Gastroesophageal sphincter (tissue), 4 donors: ENCODE measurements at regions not wholly inside any gene's neighbourhood (a gene's known extent, or its start where the extent isn't known, plus 50 kb on each side); places are given as distances from the start of the nearest gene placed in this dataset.

Experiments
- ATAC-seq: fragments of 150-250 bp; one replicate; pipeline ENCODE4 v1.9.1; 2016; ENCODE audit warnings: mild to moderate bottlenecking, moderate library complexity
- H3K27ac ChIP-seq, 4 donors: fragments of 200-600 bp; sonication (generic) in 3 of 4; 1 replicate in 3 of 4; 2 replicates in 1 of 4; pipeline ENCODE4 v1.5.1; 2016 to 2019
- H3K27me3 ChIP-seq: fragments of 200-600 bp; sonication (generic); one replicate; pipeline ENCODE4 v1.5.1; 2019
- H3K36me3 ChIP-seq, 2 donors: fragments of 200-600 bp; sonication (generic); one replicate each; pipeline ENCODE4 v1.5.1; 2019; ENCODE audit warnings: control low read depth in 1 of 2
- H3K4me1 ChIP-seq, 3 donors: fragments of 200-600 bp; sonication (generic); 1 replicate in 2 of 3; 2 replicates in 1 of 3; pipeline ENCODE4 v1.5.1; 2016 to 2019; ENCODE audit warnings: control low read depth in 2 of 3
- H3K4me3 ChIP-seq, 2 donors: fragments of 200-600 bp; sonication (generic); one replicate each; pipeline ENCODE4 v1.5.1; 2019; ENCODE audit warnings: mild to moderate bottlenecking in 1 of 2, moderate library complexity in 1 of 2
- H3K9me3 ChIP-seq, 3 donors: fragments of 200-600 bp; sonication (generic); one replicate each; pipeline ENCODE4 v1.5.1; 2017 to 2019; ENCODE audit warnings: control low read depth in 2 of 3
- EP300 ChIP-seq: sonication (generic); formaldehyde crosslinking; IDR thresholded peaks from one replicate; pipeline ENCODE4 v1.6.1; 2017; ENCODE audit warnings: antibody characterized with exemption, mild to moderate bottlenecking
- POLR2A ChIP-seq, 2 donors: fragments of 450-650 bp; IDR thresholded peaks; one replicate each; pipeline ENCODE4 v1.6.1; 2017; ENCODE audit warnings: antibody characterized with exemption in 2 of 2, mild to moderate bottlenecking in 2 of 2, moderate library complexity in 1 of 2
- POLR2AphosphoS5 ChIP-seq: sonication (generic); formaldehyde crosslinking; IDR thresholded peaks from one replicate; pipeline ENCODE4 v1.6.1; 2017; ENCODE audit warnings: antibody characterized with exemption
- WGBS, 2 donors: methylation state at CpG; one replicate each; pipeline ENCODE4 v1.1.5; 2018; ENCODE audit warnings: low coverage in 1 of 2; 5-methylcytosine and 5-hydroxymethylcytosine counted together
- TF ChIP-seq, protein P1 (sequence below), 4 experiments: fragments of 200-600 bp in 2 of 4; fragments of 450-650 bp in 2 of 4; sonication (generic) in 1 of 4; IDR thresholded peaks; one replicate each; pipeline ENCODE4 v1.5.1; 2017 to 2019; ENCODE audit warnings: antibody characterized with exemption in 4 of 4, mild to moderate bottlenecking in 2 of 4, moderate library complexity in 2 of 4

DNA sequence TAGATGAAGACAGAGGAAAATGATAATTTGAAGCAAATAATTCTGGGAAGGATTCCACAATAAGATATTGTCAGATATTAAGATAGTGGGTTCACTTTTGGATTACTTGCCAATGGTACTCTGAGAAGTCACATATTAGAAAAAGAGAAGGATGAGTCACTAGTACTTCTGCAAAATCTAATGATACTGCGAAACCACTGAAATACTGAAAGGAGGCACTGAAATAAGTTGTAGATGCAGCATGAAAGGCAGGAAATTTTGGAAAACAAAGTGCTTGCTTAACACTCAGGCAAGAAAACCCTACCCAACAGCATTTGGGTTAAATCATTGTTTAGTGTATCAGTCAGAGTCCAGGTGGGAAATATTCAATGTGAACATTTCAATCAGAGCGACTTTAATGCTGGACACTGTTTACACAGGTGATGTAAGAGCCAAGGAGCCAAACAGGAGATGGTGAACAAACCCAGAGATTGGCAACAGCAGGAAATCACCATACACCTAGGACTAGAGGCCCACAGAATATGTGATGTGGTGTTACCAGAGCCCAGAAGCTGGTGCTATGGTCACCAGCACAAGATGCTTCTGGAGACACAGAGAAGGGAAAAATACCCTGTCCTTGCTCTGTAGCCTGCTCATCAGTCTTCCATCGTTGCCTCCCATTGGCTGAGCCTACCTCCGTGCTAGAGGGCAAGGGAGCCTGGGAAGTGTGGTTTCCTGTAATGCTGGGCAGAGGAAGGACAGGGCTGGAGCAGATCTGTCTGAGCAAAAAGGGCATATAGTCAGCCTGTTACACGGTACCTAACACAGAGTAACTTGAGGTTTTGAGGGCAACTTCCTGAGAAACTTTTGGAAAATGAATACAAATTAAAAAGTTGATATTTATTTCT lies 204.7 kb upstream of the ITGA4 start:
- TF ChIP-seq EP300: no peak
- ATAC-seq: no peak

DNA sequence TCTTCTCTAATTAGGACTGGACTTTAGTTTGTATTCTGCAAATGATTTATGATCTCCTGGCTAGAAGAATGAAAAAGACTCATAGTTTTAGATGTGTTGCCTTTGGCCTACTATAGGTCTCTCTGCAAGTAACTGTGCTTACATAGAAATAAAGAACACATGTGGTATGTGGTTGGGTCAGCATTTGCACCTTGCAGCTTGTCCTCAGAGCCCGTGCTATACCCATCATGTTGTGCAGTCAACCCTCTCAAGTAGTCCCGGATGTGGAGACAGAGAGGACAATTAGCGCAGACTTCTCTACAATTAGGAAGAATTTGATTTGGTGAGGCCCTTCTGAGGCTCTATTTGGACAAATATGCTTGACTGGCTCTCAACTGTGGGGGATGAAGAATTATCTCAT lies 203.7 kb upstream of the ITGA4 start:
- H3K27ac ChIP-seq: no peak overlapping the region
- no peaks in the 10 kb centered on the region for H3K4me1 ChIP-seq
- no peaks in the 10 kb centered on the region for H3K27me3 ChIP-seq
- H3K9me3 ChIP-seq: no peaks in the 10 kb centered on the region
- TF ChIP-seq POLR2AphosphoS5: no peak
- TF ChIP-seq POLR2A (IDR thresholded peaks at IDR 0.05): no peak
- TF ChIP-seq, protein P1, sequence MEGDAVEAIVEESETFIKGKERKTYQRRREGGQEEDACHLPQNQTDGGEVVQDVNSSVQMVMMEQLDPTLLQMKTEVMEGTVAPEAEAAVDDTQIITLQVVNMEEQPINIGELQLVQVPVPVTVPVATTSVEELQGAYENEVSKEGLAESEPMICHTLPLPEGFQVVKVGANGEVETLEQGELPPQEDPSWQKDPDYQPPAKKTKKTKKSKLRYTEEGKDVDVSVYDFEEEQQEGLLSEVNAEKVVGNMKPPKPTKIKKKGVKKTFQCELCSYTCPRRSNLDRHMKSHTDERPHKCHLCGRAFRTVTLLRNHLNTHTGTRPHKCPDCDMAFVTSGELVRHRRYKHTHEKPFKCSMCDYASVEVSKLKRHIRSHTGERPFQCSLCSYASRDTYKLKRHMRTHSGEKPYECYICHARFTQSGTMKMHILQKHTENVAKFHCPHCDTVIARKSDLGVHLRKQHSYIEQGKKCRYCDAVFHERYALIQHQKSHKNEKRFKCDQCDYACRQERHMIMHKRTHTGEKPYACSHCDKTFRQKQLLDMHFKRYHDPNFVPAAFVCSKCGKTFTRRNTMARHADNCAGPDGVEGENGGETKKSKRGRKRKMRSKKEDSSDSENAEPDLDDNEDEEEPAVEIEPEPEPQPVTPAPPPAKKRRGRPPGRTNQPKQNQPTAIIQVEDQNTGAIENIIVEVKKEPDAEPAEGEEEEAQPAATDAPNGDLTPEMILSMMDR (IDR thresholded peaks at IDR 0.05): no peak
- no peak for TF ChIP-seq EP300
- H3K4me3 ChIP-seq: no peak overlapping the region
- no peak for ATAC-seq
- 91% methylated on average over 2 of the region's 3 CpGs; no CpG with 5 or more reads in 1 of the 2 donors for WGBS, 2 donors
- H3K36me3 ChIP-seq: no peaks in the 10 kb centered on the region

More for the DNA sequence above, 204.7 kb upstream of the ITGA4 start:
- Histone ChIP-seq H3K27me3 (no peaks in the 10 kb centered on the region), H3K27ac (no peak overlapping the region), H3K36me3 (no peaks in the 10 kb centered on the region), H3K4me3 (no peak overlapping the region), H3K9me3 (no peaks in the 10 kb centered on the region), H3K4me1 (no peaks in the 10 kb centered on the region)
- 58 to 81% methylated on average over 3 to 5 of the region's 5 CpGs for WGBS, 2 donors

DNA sequence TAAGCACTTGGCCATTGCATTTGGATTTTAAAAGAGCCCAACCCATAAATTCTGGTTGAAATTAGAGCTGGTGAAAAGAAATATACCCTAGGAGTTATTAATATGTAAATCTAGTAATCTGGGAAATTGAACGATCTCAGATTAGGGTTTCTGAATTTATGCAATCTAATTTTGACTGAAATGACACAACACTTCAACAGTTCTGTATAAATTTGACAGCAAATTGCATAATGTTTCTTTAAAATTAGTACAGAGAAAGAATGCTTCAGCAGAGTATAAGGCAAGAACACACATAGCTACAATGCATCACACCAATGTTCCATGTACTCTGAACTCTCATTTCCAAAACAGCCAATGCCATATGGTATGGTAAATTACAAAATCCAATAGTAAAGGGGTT lies 201.5 kb upstream of the ITGA4 start:
- no peak for TF ChIP-seq POLR2AphosphoS5
- no peak for TF ChIP-seq EP300
- TF ChIP-seq POLR2A (IDR thresholded peaks at IDR 0.05): no peak
- TF ChIP-seq, protein P1 (IDR thresholded peaks at IDR 0.05): no peak
- 42 to 71% methylated on average over 1 of the region's 1 CpG for WGBS, 2 donors
- Histone ChIP-seq H3K36me3 (no peaks in the 10 kb centered on the region), H3K4me3 (no peak overlapping the region), H3K9me3 (no peaks in the 10 kb centered on the region), H3K27me3 (no peaks in the 10 kb centered on the region), H3K27ac (no peak overlapping the region), H3K4me1 (no peaks in the 10 kb centered on the region)
- ATAC-seq: no peak

DNA sequence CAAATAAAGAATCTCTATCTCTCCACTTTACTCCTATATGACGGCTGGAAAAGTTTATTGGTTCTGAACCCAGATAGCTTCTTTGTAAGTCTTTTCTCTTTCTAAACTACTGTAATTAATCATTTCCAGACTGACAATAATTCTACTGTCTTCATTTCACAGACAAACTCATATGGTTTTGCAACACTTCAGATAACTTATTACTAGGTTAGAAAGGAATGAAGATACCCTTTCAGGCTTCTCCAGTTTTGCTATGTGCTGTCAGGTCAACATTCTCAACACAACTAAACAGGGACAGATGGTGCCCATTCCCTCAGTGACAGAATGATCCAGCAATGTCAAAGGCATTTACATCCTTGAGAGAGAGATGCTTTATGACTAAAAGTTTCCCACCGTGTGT lies 198.5 kb upstream of the ITGA4 start:
- TF ChIP-seq, protein P1 (IDR thresholded peaks at IDR 0.05): no peak
- TF ChIP-seq EP300 (no peak), POLR2A (IDR thresholded peaks at IDR 0.05) (no peak), POLR2AphosphoS5 (no peak)
- H3K27me3 ChIP-seq: no peaks in the 10 kb centered on the region
- no peak overlapping the region for H3K27ac ChIP-seq
- no peaks in the 10 kb centered on the region for H3K9me3 ChIP-seq
- 46 to 51% methylated on average over 2 of the region's 2 CpGs for WGBS, 2 donors
- no peaks in the 10 kb centered on the region for H3K4me1 ChIP-seq
- H3K36me3 ChIP-seq: no peaks in the 10 kb centered on the region
- ATAC-seq: no peak
- no peak overlapping the region for H3K4me3 ChIP-seq

DNA sequence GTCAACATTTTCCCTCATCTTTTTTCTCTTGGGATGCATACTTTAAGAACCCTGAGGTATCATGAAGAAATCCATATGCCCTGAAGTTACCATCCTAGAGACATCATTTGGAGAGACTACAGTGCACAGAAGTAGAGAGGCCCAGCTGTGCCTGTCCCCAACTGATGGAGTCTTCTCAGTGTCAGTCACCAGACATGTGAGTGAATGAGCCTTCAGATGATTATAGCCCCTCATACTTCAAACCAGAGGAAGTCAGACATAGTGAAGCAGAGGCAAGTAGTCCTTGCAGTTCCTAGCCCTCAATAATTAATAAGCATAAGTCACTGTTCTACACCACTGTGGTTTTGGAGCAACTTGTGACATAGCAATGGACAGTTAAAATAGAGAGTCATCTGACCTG lies 194.4 kb upstream of the ITGA4 start:
- H3K4me3 ChIP-seq: no peak overlapping the region
- H3K9me3 ChIP-seq: no peaks in the 10 kb centered on the region
- ATAC-seq: no peak
- no peaks in the 10 kb centered on the region for H3K4me1 ChIP-seq
- H3K27ac ChIP-seq: no peak overlapping the region
- TF ChIP-seq EP300 (no peak), POLR2A (IDR thresholded peaks at IDR 0.05) (no peak), POLR2AphosphoS5 (no peak)
- TF ChIP-seq, protein P1 (IDR thresholded peaks at IDR 0.05): no peak
- no peaks in the 10 kb centered on the region for H3K27me3 ChIP-seq
- H3K36me3 ChIP-seq: no peaks in the 10 kb centered on the region
